C4-2B (cell line): ENCODE measurements at regions not wholly inside any gene's neighbourhood (a gene's known extent, or its start where the extent isn't known, plus 50 kb on each side); places are given as distances from the start of the nearest gene placed in this dataset.

Experiments
- CTCF ChIP-seq: fragments of 450-650 bp; conservative IDR thresholded peaks from 2 replicates; pipeline ENCODE4 v1.5.1; 2017; ENCODE audit warnings: mild to moderate bottlenecking
- ZFX ChIP-seq: fragments of 450-650 bp; IDR thresholded peaks from 2 replicates; pipeline ENCODE4 v1.6.1; 2017

- TF ChIP-seq CTCF (no peak), ZFX (no peak)
Observed at GRCh38 chr14:80344208-80344607, 132.9 kb upstream of the DIO2 start.
